Brain microvascular endothelial cell (primary cell): ENCODE measurements at regions not wholly inside any gene's neighbourhood (a gene's known extent, or its start where the extent isn't known, plus 50 kb on each side); places are given as distances from the start of the nearest gene placed in this dataset.
"Not testable (repeated sequence)": the region's sequence is repeated elsewhere in the genome, so short reads cannot be mapped to it uniquely, and the experiment has no call there.

Experiments
- DNase-seq: peaks from one replicate; pipeline ENCODE4 v3.0.0-alpha.2; 2020
- H3K27ac ChIP-seq: fragments of 250-450 bp; sonication (Bioruptor Pico); 2 replicates; pipeline ENCODE4 v1.5.1; 2020; ENCODE audit warnings: mild to moderate bottlenecking, moderate library complexity
- H3K27me3 ChIP-seq: fragments of 250-450 bp; sonication (Bioruptor Pico); replicated peaks from 2 replicates; pipeline ENCODE4 v1.5.1; 2020; ENCODE audit warnings: mild to moderate bottlenecking
- H3K36me3 ChIP-seq: fragments of 250-450 bp; sonication (Bioruptor Pico); replicated peaks from 2 replicates; pipeline ENCODE4 v1.5.1; 2020; ENCODE audit warnings: mild to moderate bottlenecking
- H3K4me3 ChIP-seq: 2 replicates; pipeline ENCODE4 v1.5.1; 2011; ENCODE audit warnings: low read depth, mild to moderate bottlenecking, control low read depth, low read length, moderate library complexity
- CTCF ChIP-seq: IDR thresholded peaks from 2 replicates; pipeline ENCODE4 v1.5.1; 2011; ENCODE audit warnings: low read depth, mild to moderate bottlenecking, moderate library complexity, low read length, control low read depth, inconsistent platforms; ENCODE audit errors: missing control alignments
- in situ Hi-C: cut with HindIII; loops from 2 replicates; pipeline ENCODE4 v1.10.0; 2017; ENCODE audit warnings: low sequenced_read_pairs, low pct_ligation_motif_present

- no peaks in the 10 kb centered on the region for H3K27me3 ChIP-seq
- H3K4me3 ChIP-seq = no peak overlapping the region
- H3K36me3 ChIP-seq = no peaks in the 10 kb centered on the region
- H3K27ac ChIP-seq = no peak overlapping the region
- in situ Hi-C loops = no loop called here
- no peak for DNase-seq
- TF ChIP-seq CTCF = no peak
Measured at GRCh38 chr5:85628153-85628552, 989.6 kb upstream of the COX7C start.

GRCh38 chr5:85638495-85639125 lies 979.1 kb upstream of the COX7C start:
- H3K4me3 ChIP-seq, DNase-seq, H3K36me3 ChIP-seq, H3K27ac ChIP-seq, in situ Hi-C loops, H3K27me3 ChIP-seq: not testable (repeated sequence)

- no peak for DNase-seq
- H3K36me3 ChIP-seq = no peaks in the 10 kb centered on the region
- H3K27me3 ChIP-seq = no peaks in the 10 kb centered on the region
- H3K4me3 ChIP-seq = no peak overlapping the region
- no peak for TF ChIP-seq CTCF
- in situ Hi-C loops = no loop called here
- H3K27ac ChIP-seq = no peak overlapping the region
Measured at GRCh38 chr5:85646036-85646435, 971.7 kb upstream of the COX7C start.

GRCh38 chr5:85646641-85647040 lies 971.1 kb upstream of the COX7C start:
- H3K4me3 ChIP-seq = no peak overlapping the region
- in situ Hi-C loops = no loop called here
- H3K36me3 ChIP-seq = no peaks in the 10 kb centered on the region
- no peak overlapping the region for H3K27ac ChIP-seq
- H3K27me3 ChIP-seq = no peaks in the 10 kb centered on the region
- DNase-seq = no peak
- no peak for TF ChIP-seq CTCF

GRCh38 chr5:85647349-85648127 lies 970.2 kb upstream of the COX7C start:
- no peak for TF ChIP-seq CTCF

GRCh38 chr5:85648495-85648894 lies 969.2 kb upstream of the COX7C start:
- in situ Hi-C loops = no loop called here
- H3K27ac ChIP-seq = no peak overlapping the region
- DNase-seq = no peak
- no peaks in the 10 kb centered on the region for H3K36me3 ChIP-seq
- no peak overlapping the region for H3K4me3 ChIP-seq
- TF ChIP-seq CTCF = no peak
- no peaks in the 10 kb centered on the region for H3K27me3 ChIP-seq

More at GRCh38 chr5:85647349-85648127, 970.2 kb upstream of the COX7C start:
- in situ Hi-C loops = no loop called here
- Histone ChIP-seq H3K27me3 (no peaks in the 10 kb centered on the region), H3K4me3 (no peak overlapping the region), H3K27ac (no peak overlapping the region), H3K36me3 (no peaks in the 10 kb centered on the region)
- DNase-seq = no peak
